Astrocyte (in vitro differentiated cells and primary cell): ENCODE measurements at regions not wholly inside any gene's neighbourhood (a gene's known extent, or its start where the extent isn't known, plus 50 kb on each side); places are given as distances from the start of the nearest gene placed in this dataset.

Experiments used
- DNase-seq: peaks from one replicate; pipeline ENCODE4 v3.0.0-alpha.2; 2010; ENCODE audit warnings: low read depth
- FAIRE-seq: peaks from 2 replicates; lab custom pipeline; 2011; peaks lifted over from hg19 to GRCh38; lab: Jason Lieb, UNC
- H2AFZ ChIP-seq: 2 replicates; pipeline ENCODE4 v1.6.0; 2012; ENCODE audit warnings: low read depth, low read length, inconsistent platforms
- H3K27ac ChIP-seq: 2 replicates; pipeline ENCODE4 v1.5.1; 2011; ENCODE audit warnings: low read depth, low read length, inconsistent platforms
- H3K27me3 ChIP-seq: 2 replicates; pipeline ENCODE4 v1.6.0; 2011; ENCODE audit warnings: low read length, inconsistent platforms; ENCODE audit not compliant: insufficient read depth
- H3K36me3 ChIP-seq: 2 replicates; pipeline ENCODE4 v1.5.1; 2011; ENCODE audit warnings: low read length, inconsistent platforms; ENCODE audit not compliant: insufficient read depth
- H3K4me1 ChIP-seq: 2 replicates; pipeline ENCODE4 v1.5.1; 2011; ENCODE audit warnings: low read length, inconsistent platforms; ENCODE audit not compliant: insufficient read depth
- H3K4me2 ChIP-seq: 2 replicates; pipeline ENCODE4 v1.6.0; 2012; ENCODE audit warnings: low read length, inconsistent platforms
- H3K4me3 ChIP-seq: 2 replicates; pipeline ENCODE4 v1.5.1; 2011; ENCODE audit warnings: low read depth, mild to moderate bottlenecking, low read length, inconsistent platforms; ENCODE audit not compliant: insufficient read depth
- H3K79me2 ChIP-seq: 2 replicates; pipeline ENCODE4 v1.6.0; 2012; ENCODE audit warnings: mild to moderate bottlenecking, low read length, inconsistent platforms; ENCODE audit not compliant: insufficient read depth
- H3K9ac ChIP-seq: 2 replicates; pipeline ENCODE4 v1.6.0; 2012; ENCODE audit warnings: mild to moderate bottlenecking, low read length, inconsistent platforms
- H3K9me3 ChIP-seq: 2 replicates; pipeline ENCODE4 v1.5.1; 2012; ENCODE audit warnings: low read depth, mild to moderate bottlenecking, low read length, inconsistent platforms; ENCODE audit not compliant: insufficient read depth
- H4K20me1 ChIP-seq: 2 replicates; pipeline ENCODE4 v1.6.0; 2012; ENCODE audit warnings: low read length, inconsistent platforms; ENCODE audit not compliant: insufficient read depth
- H3K27ac Mint-ChIP-seq: one replicate; pipeline ENCODE4 v1.8.0; 2021; ENCODE audit warnings: mild to moderate bottlenecking, mixed read lengths; ENCODE audit not compliant: unreplicated experiment
- H3K27me3 Mint-ChIP-seq: one replicate; pipeline ENCODE4 v1.8.0; 2021; ENCODE audit warnings: low read depth, mixed read lengths; ENCODE audit not compliant: unreplicated experiment
- H3K36me3 Mint-ChIP-seq: one replicate; pipeline ENCODE4 v1.8.0; 2021; ENCODE audit warnings: low read depth, mixed read lengths; ENCODE audit not compliant: unreplicated experiment
- H3K4me1 Mint-ChIP-seq: one replicate; pipeline ENCODE4 v1.8.0; 2021; ENCODE audit warnings: low read depth, mixed read lengths; ENCODE audit not compliant: unreplicated experiment
- H3K4me3 Mint-ChIP-seq: one replicate; pipeline ENCODE4 v1.8.0; 2021; ENCODE audit warnings: mild to moderate bottlenecking, moderate library complexity, mixed read lengths; ENCODE audit not compliant: unreplicated experiment
- H3K9me3 Mint-ChIP-seq: one replicate; pipeline ENCODE4 v1.8.0; 2021; ENCODE audit warnings: mild to moderate bottlenecking, mixed read lengths; ENCODE audit not compliant: unreplicated experiment
- CTCF ChIP-seq: IDR thresholded peaks from 2 replicates; pipeline ENCODE4 v1.5.1; 2011; ENCODE audit warnings: low read depth, mild to moderate bottlenecking, inconsistent platforms, low read length, moderate library complexity; ENCODE audit not compliant: insufficient read depth
- EZH2 ChIP-seq: IDR thresholded peaks from 2 replicates; pipeline ENCODE4 v1.6.1; 2012; ENCODE audit warnings: mild to moderate bottlenecking, low read length, inconsistent platforms; ENCODE audit not compliant: insufficient read depth

GRCh38 chr15:97563516-97563915, 397.0 kb upstream of the ARRDC4 start:
- Histone ChIP-seq H3K4me3 (no peak overlapping the region), H3K27me3 (no peaks in the 10 kb centered on the region), H3K4me1 (no peaks in the 10 kb centered on the region), H3K4me2 (no peak overlapping the region), H2AFZ (no peak overlapping the region), H3K9me3 (no peaks in the 10 kb centered on the region), H4K20me1 (no peaks in the 10 kb centered on the region), H3K27ac (no peak overlapping the region), H3K9ac (no peak overlapping the region), H3K36me3 (no peaks in the 10 kb centered on the region), H3K79me2 (no peaks in the 10 kb centered on the region)
- peaks cover 2% of the 10 kb centered on the region for H3K36me3 Mint-ChIP-seq
- no peak for DNase-seq
- H3K27ac Mint-ChIP-seq, result no peak overlapping the region
- H3K4me3 Mint-ChIP-seq, result no peak overlapping the region
- H3K27me3 Mint-ChIP-seq, result no peaks in the 10 kb centered on the region
- no peak for FAIRE-seq
- H3K9me3 Mint-ChIP-seq, result peaks cover 2% of the 10 kb centered on the region
- peaks cover 11% of the 10 kb centered on the region for H3K4me1 Mint-ChIP-seq
- no peak for TF ChIP-seq EZH2
- TF ChIP-seq CTCF, result no peak

- H3K4me3 ChIP-seq, result no peak overlapping the region
- FAIRE-seq (no peak), DNase-seq (no peak)
- Mint-ChIP-seq H3K27me3 (no peaks in the 10 kb centered on the region), H3K36me3 (peaks cover 2% of the 10 kb centered on the region), H3K4me3 (no peak overlapping the region), H3K4me1 (peaks cover 12% of the 10 kb centered on the region), H3K9me3 (no peaks in the 10 kb centered on the region), H3K27ac (no peak overlapping the region)
- H4K20me1 ChIP-seq, result no peaks in the 10 kb centered on the region
- H3K9ac ChIP-seq, result no peak overlapping the region
- TF ChIP-seq CTCF (no peak), EZH2 (no peak)
- H3K27me3 ChIP-seq, result no peaks in the 10 kb centered on the region
- no peaks in the 10 kb centered on the region for H3K9me3 ChIP-seq
- H3K4me1 ChIP-seq, result no peaks in the 10 kb centered on the region
- no peak overlapping the region for H3K27ac ChIP-seq
- H3K4me2 ChIP-seq, result no peak overlapping the region
- H2AFZ ChIP-seq, result no peak overlapping the region
- no peaks in the 10 kb centered on the region for H3K36me3 ChIP-seq
- H3K79me2 ChIP-seq, result no peaks in the 10 kb centered on the region
Observed at GRCh38 chr15:97566961-97567360, 393.5 kb upstream of the ARRDC4 start.

- H3K4me3 Mint-ChIP-seq, result peak overlapping the region; percentile 0
- Histone ChIP-seq H2AFZ (no peak overlapping the region), H3K4me2 (no peak overlapping the region), H3K4me3 (no peak overlapping the region), H3K36me3 (no peaks in the 10 kb centered on the region), H4K20me1 (no peaks in the 10 kb centered on the region), H3K79me2 (no peaks in the 10 kb centered on the region), H3K27ac (no peak overlapping the region), H3K9me3 (no peaks in the 10 kb centered on the region), H3K9ac (no peak overlapping the region), H3K4me1 (no peaks in the 10 kb centered on the region), H3K27me3 (no peaks in the 10 kb centered on the region)
- no peaks in the 10 kb centered on the region for H3K9me3 Mint-ChIP-seq
- peaks cover 12% of the 10 kb centered on the region for H3K4me1 Mint-ChIP-seq
- peaks cover 2% of the 10 kb centered on the region for H3K36me3 Mint-ChIP-seq
- TF ChIP-seq CTCF, result no peak
- TF ChIP-seq EZH2, result no peak
- no peaks in the 10 kb centered on the region for H3K27me3 Mint-ChIP-seq
- FAIRE-seq (no peak), DNase-seq (no peak)
- peak overlapping the region; percentile 54 for H3K27ac Mint-ChIP-seq
Observed at GRCh38 chr15:97567411-97567810, 393.1 kb upstream of the ARRDC4 start.
